HG03460 (cell line): ENCODE measurements at regions not wholly inside any gene's neighbourhood (a gene's known extent, or its start where the extent isn't known, plus 50 kb on each side); places are given as distances from the start of the nearest gene placed in this dataset.

Experiments
- ATAC-seq: cut with Tn5 transposase; IDR thresholded peaks from one replicate; pipeline ENCODE4 v1.9.1; 2021; ENCODE audit not compliant: unreplicated experiment

GRCh38 chr16:86134802-86135461 is 236.0 kb downstream of the IRF8 start:
- ATAC-seq: no peak

- ATAC-seq: no peak
Observed at GRCh38 chr16:86137359-86137758, 238.4 kb downstream of the IRF8 start.

DNA sequence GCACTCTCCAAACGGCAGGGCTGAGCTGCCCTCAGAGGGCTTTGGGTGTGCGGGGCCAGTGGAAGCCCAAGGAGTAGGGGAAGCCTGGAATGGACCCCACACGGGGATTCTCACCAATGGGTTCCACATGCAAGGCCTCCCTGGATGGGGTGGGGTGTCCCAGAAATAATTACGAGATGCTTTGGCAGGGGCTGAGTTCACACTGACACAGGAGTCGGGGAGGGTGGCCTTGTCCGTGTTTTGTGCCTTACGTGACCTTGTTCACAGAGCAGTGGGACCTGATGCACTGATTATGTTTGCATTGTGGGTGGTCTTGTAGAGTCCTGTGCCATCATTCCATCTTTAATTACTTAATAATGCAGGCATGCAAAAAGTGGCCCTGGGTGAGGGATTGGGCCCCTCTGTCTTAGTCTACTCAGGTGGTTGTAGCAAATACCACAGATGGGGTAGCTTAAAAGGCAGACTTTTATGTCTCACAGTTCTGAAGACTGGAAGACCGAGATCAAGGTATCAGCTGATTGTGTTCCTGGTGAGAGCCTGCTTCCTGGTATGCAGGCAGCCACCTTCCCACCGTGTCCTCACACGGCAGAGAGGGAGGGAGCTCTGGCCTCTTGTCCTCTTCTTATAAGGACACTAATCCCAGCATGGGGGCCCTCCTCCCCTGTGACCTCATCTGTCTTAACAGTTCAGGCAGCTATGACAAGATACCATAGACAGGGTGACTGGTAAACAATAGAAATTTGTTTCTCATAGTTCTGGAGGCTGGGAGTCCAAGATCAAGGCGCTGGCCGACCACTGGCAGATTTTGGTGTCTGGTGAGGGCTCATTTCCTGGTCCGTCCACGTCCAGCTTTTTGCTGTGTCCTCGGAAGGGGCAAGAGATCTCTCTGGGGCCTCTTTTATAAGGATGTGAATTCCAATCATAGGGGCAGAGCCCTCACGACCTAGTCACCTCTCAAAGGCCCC is 239.4 kb downstream of the IRF8 start:
- no peak for ATAC-seq

DNA sequence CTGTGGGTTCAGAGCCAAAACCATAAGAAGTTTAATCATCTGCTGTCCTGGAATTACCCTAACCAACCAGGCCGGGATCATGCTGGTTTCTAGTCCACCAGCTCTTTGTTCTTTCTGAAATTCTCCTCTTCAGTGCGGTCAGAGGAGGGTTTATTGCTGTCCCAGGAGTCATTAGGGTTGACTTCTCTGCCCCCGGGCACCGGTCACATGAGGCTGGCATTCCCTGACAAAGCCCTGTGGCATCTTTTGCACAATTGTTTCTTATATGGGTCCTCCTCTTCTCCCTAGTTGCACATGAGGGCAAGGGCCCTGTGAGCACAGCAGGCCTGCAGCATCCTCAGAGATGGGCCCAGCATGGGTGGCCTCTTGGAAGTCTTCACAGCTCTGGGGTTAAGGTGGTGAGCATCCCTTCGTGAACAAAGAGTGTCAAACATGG is 243.9 kb downstream of the IRF8 start:
- no peak for ATAC-seq

GRCh38 chr16:86143666-86144065 is 244.7 kb downstream of the IRF8 start:
- no peak for ATAC-seq

DNA sequence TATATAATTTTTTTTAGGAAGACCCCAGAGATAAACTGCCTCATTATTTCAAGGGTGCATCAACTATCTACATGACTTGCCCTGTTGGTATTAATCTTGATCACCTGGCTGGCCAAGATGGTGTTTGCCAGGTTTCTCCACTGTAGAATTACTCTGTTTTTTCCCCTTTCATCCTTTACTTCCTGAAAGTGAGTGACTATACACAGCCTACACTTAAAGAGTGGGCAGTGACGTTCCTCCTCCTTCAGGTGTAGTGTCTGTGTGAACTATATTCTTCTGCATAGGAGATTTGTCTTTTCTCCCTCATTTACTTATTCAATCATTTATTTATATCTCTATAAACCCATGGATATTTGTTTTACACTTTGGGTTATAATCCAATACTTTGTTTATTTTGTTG is 246.7 kb downstream of the IRF8 start:
- no peak for ATAC-seq

DNA sequence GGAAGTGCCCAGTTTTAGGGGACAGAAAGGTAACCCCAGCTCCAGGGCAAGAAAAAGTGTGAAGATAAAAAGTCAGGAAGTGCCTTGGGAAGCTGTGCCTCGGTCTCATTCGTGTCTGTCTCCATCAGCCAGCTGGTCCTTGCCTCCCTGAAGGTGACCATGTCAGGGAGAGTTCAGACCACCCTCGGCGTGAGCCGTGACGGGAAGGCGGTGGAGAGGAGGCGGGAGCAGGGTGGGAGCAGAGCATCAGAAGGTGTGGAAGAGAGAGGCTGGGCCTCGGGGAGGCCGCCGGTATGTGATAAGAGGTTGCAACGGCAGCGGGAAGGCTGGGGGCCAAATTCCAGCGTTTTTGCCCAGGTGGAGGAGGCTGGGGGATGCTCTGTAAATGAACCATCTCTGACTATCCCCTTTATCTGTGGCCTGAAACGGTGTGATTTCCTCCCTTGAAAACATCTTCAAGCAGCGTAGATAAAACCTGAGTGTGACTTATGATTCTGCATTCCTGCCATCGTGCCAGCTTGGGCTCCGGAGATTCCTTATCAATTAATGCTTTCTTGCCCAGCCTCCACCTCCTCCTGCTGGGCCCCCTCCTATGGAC is 251.8 kb downstream of the IRF8 start:
- no peak for ATAC-seq

- no peak for ATAC-seq
Observed at GRCh38 chr16:86151239-86151851, 252.4 kb downstream of the IRF8 start.

GRCh38 chr16:86156155-86156554 is 257.2 kb downstream of the IRF8 start:
- no peak for ATAC-seq

- no peak for ATAC-seq
Observed at GRCh38 chr16:86157616-86158247, 258.8 kb downstream of the IRF8 start.

DNA sequence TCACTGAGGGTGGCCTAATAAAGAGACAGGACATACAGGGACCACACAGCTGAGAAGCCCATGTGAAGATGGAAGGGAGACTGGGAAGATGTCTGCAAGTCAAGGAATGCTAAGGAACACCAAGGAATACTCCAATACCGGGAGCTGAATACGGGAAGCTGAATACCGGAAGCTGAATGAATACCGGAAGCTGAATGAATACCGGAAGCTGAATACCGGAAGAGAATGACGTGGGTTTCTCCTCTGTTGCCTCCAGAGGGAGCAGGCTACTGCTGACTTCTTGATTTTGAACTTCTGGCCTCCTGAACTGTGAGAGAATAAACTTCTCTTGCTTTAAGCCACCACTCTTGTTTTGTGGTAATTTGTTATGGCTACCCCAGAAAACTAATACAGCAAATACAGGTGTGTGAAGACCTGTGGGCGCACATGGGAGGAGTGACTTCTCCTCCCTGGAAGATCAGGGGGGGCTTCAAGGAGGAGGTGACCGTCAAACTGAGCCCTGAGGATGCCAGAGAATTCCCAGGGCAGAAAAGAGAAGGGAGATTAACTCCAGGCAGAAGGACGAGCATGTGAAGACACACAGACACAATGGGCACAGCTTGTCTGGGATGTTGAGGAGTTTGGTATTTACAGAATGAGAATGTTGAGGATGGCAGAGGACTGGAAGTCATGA is 259.9 kb downstream of the IRF8 start:
- no peak for ATAC-seq

GRCh38 chr16:86165479-86165878 is 266.5 kb downstream of the IRF8 start:
- no peak for ATAC-seq

- ATAC-seq: no peak
Observed at GRCh38 chr16:86166414-86166813, 267.5 kb downstream of the IRF8 start.

- ATAC-seq: no peak
Observed at GRCh38 chr16:86167061-86167460, 268.1 kb downstream of the IRF8 start.

DNA sequence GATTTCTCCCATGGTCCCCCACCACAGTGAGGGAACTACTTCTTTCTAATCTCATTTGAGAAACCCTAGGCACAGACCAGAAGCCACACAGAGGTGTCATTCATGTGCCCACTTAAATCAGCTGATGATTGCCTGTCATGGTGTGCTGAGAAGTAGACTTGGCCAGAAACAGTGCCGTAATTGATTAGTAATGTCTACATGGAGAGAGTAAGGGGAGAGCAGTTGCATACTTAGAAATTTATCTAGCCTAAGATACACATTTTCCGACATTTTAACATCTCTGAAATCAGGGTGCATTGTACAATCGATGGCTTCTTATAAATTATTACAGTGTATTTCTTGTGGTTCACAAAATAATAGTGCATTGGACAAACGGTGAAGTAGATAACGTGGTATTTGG is 271.8 kb downstream of the IRF8 start:
- no peak for ATAC-seq

DNA sequence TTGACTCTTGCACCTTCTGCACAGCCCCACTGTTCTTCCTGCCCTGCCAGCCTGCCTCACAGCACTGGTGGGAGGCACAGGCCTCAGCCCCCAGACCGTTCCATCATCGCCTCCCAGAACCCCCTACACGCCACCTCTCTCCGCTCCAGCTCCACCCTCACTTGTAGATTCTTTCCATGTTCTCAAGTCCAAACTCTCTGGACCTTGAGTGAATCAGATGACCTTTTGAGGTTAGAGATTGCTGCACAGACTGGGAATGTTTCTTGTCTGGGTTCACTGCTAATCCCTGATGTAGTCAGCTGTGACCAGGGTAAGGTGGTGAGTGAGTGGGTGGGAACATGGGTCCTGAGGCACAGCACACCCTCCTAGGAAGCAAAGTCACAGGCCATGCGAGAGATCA is 272.4 kb downstream of the IRF8 start:
- no peak for ATAC-seq

DNA sequence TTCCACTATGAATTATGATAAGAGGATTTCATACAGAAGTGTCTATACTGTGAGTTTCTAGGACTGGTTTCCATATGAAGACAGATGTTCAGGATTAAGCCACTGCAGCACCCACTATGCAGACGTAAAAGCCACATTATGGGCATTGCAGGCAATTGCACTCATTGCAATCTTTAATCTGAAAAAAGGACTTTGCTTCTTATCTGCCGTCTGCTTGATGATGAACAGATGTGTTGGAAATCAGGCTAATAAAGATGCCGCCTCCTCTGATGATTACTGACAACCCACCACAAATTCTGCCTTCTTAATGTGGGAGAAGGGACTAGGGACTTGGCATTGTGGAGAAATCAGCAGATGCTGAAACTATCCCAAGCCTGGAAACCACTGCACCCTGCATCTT is 276.9 kb downstream of the IRF8 start:
- no peak for ATAC-seq

DNA sequence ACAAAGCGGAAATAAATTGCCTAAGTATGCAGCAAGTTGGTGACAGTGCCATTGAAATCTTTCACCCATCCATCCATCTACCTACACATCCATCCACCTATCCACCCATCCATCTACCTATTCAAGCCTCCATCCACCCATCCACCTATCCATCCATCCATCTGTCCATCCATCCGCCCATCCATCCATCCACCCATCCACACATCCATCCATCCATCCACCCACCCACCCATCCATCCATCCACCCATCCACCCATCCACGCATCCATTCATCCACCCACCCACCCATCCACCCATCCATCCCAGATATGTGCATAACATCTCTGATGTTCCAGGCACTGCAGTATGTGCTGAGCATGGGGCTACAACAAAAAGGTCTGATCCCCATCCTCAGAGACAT is 277.5 kb downstream of the IRF8 start:
- no peak for ATAC-seq

GRCh38 chr16:86180244-86180643 is 281.3 kb downstream of the IRF8 start:
- no peak for ATAC-seq

GRCh38 chr16:86180780-86181179 is 281.8 kb downstream of the IRF8 start:
- ATAC-seq: no peak
